Kasumi-1 (cell line): ENCODE measurements at regions not wholly inside any gene's neighbourhood (a gene's known extent, or its start where the extent isn't known, plus 50 kb on each side); places are given as distances from the start of the nearest gene placed in this dataset.
A peak's percentile ranks its signal among the peaks of the same experiment; 100 is the strongest.
"Not testable (repeated sequence)": the region's sequence is repeated elsewhere in the genome, so short reads cannot be mapped to it uniquely, and the experiment has no call there.

ENCODE experiments used
- DNase-seq, 2 experiments: peaks; one replicate each; lab custom pipeline; 2025; lab: John Stamatoyannopoulos, UW

DNA sequence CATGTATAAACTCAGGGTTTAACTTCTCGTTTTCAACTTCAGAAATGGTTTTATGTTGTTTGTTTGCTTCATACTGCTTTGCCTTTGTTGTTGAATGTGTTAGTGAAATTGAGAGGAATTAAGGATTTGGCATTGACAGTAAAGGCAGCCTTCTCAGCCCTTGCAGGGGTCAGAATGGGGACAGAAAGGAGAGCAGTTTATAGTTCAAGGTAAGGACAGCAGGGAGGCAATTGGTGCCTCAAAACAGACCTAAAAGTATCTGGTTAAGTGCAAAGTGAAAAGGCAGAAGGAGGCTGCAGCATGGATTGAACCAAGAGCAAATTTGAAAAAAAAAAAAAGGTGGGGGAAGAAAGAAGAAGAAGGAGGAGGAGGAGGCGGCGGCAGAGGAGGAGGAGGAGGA lies 835.0 kb upstream of the ADGRL3 start:
- no peak for DNase-seq

DNA sequence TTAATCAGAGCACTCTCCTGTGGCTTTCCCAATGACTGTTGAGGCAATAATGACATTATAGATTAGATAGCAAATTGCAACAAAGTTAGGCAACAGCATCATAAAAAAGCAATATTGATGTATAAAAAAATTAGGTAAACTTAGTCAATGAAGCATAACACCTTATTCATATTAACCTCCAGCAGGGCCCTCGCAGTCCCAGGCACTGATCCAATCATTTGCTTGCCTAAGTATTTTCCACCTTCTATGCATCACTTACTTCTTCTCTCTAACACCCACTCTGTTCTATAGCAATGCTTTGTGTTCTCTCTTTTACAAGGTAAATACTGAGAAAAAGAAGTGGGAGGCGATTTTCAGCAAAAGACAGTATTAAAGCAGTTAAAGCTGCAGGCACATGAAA lies 833.5 kb upstream of the ADGRL3 start:
- no peak for DNase-seq

DNA sequence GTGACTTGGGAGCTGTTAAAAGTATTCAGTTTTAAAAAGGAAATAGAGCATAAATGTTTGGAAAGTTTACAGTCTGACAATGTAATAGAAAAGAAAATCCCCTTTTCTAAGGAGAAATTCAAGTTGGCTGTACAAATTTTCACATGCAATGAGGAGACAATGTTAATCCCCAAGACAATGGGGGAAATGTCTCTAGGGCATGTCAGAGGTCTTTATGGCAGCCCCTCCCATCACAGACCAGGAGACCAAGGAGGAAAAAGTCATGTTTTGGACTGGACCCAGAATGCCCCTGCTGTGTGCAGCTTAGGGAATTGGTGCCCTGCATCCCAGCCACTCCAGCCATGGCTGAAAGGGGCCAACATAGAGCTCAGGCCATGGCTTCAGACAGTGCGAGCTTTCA lies 831.1 kb upstream of the ADGRL3 start:
- DNase-seq: no peak

DNA sequence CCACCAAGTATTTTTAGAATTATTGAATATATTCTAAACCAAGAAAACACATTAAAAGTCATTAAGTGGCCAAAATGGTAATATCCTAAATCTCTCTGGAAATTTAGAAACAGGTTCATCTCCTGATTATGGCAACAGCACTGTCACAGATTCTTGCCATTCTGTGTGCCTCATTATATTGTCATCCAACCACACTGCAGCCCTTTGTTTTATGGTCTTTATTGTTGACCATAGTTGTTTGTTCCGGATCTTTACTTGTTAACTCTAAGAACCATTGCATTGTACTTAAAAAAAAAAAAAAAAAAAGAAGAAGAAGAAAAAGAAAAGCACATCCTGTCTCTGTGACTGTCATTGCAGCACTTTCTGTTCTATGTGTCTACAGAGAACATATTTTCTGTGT lies 822.1 kb upstream of the ADGRL3 start:
- DNase-seq: no peak

DNA sequence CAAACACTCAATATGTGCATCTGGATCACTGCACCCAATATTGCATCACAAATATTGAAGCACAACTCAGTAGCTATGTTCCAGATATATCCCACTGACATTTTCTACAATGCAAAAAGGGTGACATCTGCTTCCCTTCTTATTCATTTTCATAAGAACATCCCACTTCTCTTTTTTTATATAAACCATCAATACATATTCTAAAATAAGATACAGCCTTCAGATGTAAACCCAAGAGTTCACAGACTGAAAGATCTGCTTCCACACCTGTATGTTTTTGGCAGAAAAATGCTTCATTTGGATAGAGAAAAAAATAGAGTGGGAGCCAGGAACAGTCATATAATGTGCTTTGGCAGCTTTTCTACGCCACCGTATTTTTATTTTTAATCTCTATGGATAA lies 815.6 kb upstream of the ADGRL3 start:
- DNase-seq: peak in 1 of 2 experiments; percentile 6

DNA sequence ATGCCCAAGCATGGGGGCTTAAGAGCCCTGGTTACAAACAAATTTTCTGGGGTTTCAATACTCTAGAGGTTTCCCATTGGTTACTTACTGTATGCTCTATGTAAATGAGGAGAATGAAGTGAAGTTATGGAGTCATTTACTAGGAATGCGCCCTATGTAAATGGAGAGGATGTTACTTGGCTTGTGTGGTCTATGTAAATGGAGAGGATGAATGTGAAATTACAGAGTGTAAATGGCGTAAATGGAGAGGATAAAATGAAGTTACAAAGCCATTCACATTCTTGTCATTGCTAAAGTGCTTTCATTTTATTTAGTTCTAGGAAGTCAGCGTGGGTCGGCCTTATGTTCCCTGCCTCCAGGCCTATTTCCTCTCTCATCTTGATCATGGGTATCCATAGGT lies 810.5 kb upstream of the ADGRL3 start:
- DNase-seq: no peak

DNA sequence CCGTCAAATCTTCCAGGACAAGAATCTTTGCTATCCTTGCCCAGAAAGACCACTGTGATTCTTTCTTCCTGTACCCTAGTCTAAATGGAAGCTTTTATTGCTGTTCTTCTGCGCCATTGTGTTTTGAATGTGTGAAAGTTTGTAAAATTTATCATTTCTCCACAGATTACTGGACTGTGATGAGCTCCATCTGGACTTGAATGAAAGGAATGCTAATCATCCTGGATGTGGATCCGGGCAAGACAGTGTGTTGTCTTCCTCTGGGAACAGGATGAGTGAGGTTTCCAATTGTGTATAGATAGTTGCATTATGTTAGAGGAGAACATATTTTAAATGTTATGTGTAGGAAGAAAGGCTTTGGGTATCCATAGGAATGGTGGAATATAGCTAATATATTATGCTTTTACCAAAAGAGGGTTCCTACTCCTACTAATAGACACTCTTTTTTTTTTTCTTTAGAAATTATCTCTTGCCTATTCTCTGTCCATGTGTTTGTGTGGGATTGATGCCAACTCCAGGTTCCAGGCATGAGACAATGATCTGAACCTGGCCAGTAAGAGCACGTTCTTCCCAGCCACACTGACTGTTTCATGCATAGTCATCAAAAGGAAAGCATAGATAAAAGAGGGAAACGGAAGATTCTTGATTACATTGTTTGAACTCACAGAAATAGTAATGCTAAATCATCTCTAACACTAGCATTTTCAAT lies 803.6 kb upstream of the ADGRL3 start:
- DNase-seq: no peak

DNA sequence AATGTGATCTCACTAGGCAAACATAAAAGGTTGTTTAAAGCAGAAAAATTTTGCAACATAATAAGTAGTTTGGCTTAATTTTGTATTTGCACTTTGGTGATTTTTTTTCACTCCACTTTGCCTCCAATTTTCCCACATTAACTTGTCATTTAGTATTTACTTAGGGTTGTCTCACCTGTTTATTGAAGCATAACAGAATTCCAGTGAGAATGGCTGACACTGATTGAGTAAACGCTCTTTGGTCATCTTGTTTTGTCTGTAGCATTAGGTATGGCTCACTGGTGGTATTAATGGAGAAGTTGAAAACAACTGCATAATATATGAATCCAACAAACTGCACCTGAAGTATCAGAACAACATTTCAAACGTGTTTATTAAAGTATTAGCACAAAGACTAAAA lies 799.5 kb upstream of the ADGRL3 start:
- no peak for DNase-seq

DNA sequence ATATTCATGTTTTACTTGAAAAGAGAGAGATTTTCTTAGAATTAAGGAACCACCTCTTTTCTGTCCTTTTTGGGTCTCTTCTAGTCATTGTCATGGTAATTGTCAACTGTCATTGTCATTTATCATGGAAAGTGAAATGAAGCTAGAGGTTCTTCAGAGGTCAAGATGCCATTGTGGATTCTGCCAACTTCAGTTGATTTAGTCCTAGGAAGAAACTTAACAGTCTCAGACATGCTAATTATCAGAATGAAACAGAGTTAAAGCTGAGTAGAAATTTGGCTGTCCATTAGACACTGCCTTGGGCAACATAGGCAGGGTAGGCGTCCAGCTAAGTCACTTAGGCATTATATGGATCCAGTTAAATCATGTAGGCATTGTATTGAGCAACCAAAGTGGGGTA lies 796.1 kb upstream of the ADGRL3 start:
- no peak for DNase-seq

DNA sequence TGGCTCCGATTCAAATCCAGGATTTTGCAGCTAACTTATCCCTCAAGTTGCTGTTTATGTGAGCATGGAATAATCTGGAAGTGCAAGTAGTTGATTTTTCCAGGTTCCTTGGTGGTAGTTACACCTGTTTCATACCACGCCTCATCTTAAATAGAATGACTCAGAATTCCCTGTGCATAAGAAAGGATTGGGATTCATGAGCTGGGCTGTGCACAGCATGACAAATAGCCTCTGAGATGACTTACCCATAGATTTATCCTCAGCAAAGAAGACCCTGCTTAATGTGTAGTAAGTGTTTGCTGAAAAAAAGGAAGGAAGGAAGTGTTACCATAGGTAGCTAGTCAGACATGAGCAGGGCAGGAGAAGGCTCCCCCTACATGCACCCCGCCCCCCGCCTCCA lies 777.7 kb upstream of the ADGRL3 start:
- no peak for DNase-seq

DNA sequence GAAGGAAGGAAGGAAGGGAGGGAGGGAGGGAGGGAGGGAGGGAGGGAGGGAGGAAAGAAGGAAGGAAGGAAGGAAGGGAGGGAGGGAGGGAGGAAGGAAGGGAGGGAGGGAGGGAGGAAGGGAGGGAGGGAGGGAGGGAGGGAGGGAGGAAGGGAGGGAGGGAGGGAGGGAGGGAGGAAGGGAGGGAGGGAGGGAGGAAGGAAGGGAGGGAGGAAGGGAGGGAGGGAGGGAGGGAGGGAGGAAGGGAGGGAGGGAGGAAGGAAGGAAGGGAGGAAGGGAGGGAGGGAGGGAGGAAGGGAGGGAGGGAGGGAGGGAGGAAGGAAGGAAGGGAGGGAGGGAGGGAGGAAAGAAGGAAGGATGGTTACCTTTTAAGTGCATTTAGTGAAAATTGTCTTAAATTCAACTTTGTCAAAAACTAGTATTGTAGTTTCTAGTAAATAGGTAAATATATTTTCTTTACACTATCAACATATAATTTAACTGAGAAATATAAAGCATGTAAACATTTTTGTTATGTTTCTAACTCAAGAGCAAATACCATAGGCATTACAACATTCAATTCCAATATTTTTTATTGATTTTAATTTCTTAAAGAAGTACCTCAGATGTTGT lies 776.4 kb upstream of the ADGRL3 start:
- not testable (repeated sequence) for DNase-seq

DNA sequence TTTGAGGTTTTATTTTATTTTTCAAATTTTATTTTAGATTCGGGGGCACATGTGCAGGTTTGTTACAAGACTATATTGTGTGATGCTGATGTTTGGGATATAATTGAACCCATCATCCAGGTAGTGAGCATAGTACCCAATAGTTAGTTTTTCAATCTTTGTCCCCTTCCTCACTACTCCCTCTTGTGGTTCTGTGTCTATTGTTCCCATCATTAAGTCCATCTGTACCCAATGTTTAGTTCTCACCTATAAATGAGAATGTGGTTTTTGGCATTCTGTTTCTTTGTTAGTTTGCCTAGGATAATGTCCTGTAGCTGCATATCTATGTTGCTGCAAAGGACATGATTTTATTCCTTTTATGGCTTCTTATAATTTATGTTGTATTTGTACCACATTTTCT lies 767.2 kb upstream of the ADGRL3 start:
- no peak for DNase-seq

DNA sequence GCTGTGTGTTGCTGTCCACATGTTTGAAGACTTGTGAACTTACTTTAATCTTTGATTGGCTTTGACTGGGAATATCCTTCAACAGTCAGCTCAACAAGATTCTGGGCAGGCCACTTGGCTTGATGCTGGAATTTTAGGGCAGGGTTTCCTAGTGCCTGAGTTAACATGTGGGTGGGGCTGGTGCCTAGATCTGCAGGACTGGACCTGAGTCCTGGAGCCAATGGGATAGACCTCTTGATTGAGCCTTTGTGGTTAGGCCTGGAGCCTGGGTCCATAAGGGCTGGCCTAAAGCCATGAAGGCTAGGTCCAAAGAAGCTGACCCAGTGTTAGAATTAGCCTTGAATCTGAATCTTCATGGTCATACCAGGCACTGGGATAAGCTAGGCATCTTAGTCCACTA lies 757.1 kb upstream of the ADGRL3 start:
- DNase-seq: no peak

DNA sequence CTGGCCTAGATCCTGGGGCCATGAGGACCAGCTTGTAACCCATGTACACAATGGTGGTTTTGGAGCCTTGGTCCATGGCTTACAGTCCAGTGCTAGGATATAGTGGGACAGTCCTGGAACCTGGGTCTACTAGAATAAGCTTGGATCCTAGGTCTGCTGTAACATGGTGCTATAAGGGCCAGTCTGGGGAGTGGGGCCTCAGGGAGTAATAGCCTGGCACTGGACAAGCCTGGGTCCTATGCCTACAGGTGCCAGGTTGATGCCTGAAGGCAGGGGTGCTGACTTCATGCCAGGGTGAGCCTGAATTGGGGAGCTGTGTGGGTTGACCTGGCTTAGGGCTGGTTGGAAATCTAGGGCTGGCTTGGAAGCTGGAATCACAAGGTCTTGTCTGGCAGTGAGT lies 756.3 kb upstream of the ADGRL3 start:
- DNase-seq: no peak

DNA sequence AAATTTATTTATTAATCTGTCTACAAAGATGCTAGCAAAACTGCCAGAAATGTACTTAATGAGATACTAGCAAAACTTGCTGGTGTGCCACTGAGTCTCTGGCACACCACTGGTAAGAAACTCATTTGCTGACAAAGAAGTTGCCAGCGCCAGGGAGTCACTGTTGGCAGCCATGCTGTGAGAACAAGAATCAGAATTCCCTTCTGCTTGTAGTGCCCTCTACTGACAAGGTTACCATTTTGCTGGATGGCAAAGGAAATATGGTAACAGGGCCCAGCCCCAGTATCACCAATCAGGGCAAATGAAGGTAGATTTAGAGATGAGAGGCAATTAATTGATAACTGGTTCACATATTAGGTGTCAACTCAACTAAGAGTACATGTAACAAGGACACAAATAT lies 750.1 kb upstream of the ADGRL3 start:
- no peak for DNase-seq

DNA sequence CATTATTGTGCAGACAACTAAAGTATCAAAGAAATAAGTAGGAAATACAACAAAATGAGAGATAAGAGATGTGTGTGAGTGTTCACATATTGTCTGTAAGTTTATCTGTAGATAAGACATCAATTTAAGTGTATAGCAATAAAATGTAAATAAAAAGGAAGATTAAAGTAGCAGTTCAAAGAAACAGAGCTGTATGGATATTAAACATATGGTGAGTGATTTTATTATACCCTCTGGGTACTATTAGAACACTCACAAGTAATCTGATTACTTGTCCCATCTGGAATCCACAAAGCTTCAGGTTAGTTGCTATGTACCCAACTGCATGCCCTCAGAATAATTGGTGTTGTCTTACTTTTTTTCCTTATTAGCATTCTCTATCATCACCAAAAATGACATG lies 747.9 kb upstream of the ADGRL3 start:
- no peak for DNase-seq

DNA sequence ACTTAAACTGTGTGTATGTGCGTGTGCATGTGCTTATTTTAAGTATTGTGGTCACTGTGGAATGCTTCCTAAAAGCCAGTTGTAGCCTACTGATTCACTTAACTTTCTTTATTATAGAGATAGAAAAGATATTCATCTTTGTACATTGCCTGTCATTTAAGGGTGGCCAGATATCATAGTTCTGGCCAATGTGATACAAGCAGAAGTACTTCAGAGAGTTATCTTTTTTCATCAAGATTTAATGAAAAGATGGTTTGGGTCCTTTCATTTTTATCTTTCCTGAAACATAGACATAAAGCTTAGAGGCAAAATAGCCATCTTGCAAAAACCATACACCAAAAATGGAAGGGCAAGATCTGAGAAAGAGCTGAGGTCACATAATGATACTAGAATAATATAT lies 744.7 kb upstream of the ADGRL3 start:
- DNase-seq: no peak

DNA sequence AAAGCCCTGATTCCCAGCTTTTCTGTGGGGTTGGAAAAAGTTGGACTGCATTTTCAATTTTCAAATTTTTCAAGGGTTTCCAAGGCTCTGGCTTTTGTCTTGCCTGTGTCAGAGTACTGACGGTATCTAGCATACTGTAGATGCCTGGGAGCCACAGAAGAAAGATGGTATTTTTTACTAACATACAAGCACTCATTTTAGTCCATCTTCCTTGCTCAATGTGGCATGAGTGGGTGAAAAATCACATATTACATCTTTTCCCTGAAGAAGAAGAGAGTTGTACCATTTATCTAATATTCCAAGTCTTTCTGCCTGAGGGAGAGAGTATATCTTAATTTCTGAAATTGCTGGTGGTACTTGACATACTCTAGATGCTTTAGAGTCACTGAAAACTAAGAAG lies 738.6 kb upstream of the ADGRL3 start:
- DNase-seq: no peak

DNA sequence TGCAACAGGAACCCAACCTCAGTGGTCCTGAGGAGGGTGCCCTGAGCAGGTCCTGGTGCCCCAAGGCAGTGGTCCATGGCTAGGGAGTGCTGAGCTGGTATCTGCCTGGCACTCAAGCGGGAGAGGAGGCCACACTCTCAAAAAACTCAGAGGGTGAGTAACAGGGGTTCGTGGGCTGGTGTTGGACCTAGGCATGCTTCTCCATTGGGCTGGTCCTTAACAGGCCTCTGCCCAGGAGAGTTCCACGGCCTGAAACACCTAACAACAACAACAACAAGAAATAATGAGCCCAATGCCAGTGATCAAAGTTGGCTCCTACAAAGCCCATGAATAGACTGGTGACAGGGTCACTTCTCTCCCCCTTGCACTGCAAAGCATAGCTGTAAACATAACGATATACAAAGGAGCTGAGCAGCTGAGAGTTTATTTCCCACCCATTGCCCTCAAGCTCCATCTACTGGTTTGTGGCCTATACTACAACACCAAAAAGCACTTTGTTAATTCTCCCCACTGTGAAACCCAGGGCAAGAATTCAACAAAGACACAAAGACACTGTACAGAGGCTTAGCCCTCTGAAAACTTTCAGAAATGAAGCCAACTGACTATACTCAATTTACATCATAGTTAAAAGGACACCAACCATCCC lies 736.1 kb upstream of the ADGRL3 start:
- DNase-seq: peak; percentile 59 to 84

DNA sequence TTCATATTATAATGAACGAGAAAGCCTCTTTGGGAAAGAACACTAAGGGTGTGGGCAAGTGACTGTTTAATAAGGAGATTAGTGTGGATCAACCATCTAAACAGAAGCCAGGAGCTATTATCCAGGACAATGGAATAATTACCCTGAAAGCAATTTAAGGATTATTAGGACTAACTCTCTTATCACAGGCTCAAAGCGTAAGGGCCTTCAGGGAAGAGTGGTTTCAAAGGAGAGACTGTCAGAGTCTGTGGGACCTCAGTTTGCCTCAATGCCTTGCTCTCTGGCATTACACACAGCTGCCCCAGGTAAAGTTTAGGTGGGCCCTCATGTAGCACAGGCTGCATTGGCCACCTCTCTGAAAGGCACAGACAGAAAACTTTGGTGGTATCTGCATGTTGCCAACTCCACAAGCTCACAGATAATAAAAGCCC lies 717.2 kb upstream of the ADGRL3 start:
- no peak for DNase-seq

DNA sequence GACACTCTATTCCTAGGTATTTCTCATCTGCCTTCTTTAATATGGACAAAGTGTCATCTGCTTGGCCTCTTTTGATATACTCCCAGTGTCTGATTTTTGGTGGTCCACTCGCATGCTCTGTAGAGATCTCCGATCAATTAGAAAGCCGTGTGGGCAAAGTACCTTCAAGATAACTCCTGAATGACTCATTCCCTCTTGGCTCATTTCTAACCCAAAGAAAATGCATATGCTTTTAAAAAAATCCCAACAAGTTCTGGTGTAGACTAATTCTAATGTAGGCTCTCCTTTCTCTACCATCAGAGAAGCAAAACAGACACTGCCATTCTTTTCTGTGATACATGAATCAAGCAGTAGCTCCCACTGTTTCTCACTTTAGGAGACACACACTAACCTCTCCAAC lies 714.9 kb upstream of the ADGRL3 start:
- DNase-seq: no peak

DNA sequence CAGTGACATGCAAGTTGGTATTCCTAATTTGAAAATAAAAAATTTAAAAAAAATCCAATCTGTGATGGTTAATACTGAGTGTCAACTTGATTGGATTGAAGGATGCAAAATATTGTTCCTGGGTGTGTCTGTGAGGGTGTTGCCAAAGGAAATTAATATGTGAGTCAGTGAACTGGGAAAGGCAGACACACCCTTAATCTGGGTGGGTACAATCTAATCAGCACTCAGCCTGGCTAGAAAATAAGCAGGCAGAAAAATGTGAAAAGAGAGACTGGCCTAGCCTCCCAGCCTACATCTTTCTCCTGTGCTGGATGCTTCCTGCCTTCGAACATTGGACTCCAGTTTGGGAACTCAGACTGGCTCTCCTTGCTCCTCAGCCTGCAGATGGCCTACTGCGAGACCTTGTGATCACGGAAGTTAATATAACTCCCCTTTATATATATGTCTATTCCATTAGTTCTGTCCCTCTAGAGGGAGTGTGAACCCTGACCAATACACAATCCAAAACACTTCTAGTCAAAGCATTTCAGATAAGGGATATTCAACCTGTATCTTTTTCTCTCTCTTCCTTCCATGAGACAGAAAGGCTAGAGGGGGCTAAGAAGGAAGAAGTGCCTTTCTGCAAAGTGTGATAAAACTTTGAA lies 712.9 kb upstream of the ADGRL3 start:
- DNase-seq: not testable (repeated sequence)

DNA sequence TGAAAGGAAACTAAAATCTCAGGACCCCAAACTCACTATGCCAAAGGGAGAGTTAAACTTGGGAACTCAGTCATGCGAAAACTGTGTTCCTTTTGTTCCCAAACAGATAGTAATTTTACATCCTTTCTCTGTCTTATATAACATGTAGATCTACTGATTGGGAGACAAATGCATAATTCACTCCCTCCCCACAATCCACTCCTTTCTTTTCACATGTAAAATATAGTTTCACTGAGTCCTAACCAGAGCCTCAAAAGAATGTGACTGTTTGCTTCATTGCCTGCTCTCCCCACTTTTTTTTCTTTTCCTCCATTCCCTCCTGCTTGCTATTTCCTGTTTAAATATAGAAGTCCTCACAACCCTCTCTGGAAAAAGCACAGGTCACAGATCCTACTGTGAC lies 699.3 kb upstream of the ADGRL3 start:
- no peak for DNase-seq
